ENCODE measurements at regions not wholly inside any gene's neighbourhood (a gene's known extent, or its start where the extent isn't known, plus 50 kb on each side); places are given as distances from the start of the nearest gene placed in this dataset.

DNA sequence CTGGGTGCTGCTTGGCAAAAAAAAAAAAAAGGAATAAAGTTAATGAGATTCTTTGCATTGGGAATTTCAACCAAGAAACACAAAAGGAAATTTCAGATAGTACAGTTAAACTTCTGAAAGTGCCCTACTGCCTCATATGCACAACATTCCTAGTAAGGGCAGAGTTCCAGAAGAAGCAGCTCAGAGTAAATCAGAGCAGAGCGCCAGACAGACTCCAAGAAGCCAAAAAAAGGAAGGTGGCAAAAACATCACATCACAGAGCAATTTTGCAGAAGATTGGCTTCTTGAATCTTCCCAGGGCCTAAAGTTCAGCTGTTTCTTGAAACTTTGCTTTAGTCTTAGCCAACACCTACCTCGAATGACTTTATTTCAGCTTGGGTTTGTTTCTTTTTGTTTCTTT is 544.1 kb downstream of the XPNPEP1 start:
- TF ChIP-seq, protein P1, sequence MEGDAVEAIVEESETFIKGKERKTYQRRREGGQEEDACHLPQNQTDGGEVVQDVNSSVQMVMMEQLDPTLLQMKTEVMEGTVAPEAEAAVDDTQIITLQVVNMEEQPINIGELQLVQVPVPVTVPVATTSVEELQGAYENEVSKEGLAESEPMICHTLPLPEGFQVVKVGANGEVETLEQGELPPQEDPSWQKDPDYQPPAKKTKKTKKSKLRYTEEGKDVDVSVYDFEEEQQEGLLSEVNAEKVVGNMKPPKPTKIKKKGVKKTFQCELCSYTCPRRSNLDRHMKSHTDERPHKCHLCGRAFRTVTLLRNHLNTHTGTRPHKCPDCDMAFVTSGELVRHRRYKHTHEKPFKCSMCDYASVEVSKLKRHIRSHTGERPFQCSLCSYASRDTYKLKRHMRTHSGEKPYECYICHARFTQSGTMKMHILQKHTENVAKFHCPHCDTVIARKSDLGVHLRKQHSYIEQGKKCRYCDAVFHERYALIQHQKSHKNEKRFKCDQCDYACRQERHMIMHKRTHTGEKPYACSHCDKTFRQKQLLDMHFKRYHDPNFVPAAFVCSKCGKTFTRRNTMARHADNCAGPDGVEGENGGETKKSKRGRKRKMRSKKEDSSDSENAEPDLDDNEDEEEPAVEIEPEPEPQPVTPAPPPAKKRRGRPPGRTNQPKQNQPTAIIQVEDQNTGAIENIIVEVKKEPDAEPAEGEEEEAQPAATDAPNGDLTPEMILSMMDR (IDR thresholded peaks at IDR 0.05) = no peak
- no peak for TF ChIP-seq POLR2A (IDR thresholded peaks at IDR 0.05)

Measured in heart left ventricle (tissue), 13 donors.